ENCODE measurements at regions not wholly inside any gene's neighbourhood (a gene's known extent, or its start where the extent isn't known, plus 50 kb on each side); places are given as distances from the start of the nearest gene placed in this dataset.

DNA sequence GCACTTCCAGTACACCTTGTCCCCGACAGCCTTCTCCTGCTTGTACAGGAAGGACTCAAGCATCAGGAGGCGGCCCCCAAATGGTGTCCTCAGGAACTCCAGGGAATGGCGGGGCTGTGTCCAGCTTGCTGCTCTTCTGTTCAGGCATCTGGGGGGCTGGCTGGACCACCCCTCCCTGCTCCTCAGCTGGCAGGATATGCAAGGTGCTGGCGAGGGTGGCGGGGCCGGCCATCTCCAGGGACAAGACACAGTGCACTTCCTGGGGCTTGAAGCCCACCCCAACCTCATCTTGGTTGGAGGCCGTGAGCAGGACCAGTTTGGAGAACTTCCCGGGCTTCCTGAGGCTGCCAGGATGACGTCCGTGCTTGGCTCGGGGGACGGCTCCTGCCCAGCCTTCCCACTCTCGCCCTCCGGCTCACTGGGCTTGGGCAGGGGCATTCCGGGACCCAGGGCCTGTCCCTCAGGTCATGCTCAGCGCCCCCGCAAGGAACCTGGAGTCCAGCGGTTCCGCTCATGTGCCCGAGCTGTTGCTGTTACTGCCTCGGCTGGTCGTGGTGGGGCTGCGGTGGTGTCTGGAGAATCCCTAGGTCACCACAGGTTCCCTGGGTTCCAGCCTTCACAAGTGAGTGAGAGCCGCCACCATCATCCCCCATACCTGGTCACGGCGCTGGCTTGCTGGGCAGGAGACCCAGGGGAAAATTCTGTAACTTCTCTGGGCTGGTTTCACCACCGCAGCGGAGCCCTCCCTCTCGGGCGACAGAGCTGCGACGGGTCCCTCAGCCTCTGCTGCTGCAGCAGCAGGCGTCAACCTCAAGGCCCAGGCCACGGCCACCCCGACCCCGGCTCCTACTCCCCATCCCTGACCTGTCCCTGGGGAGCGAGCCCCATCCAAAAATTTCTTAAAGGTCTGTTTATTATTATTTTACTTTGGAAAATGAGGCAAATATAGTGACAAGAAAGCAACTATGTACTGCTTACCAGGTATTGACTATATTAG lies 82.8 kb upstream of the FXR1 start:
- no peak for DNase-seq (ENCODE audit: low read depth in 2 of 2)

DNA sequence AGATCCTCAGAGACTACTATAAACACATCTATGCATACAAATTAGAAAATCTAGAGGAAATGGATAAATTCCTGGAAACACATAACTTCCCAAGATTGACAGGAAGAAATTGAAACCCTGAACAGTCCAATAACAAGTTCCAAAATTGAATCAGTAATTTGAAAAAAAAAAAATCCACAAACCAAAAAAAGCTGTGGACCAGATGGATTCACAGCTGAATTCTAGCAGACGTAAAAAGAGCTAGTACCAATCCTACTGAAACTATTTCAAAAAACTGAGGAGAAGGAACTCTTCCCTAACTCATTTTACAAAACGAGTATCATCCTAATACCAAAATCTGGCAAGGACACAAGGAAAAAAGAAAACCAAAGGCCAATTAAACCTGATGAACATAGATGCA lies 77.0 kb upstream of the FXR1 start:
- DNase-seq (ENCODE audit: low read depth in 2 of 2): no peak

DNA sequence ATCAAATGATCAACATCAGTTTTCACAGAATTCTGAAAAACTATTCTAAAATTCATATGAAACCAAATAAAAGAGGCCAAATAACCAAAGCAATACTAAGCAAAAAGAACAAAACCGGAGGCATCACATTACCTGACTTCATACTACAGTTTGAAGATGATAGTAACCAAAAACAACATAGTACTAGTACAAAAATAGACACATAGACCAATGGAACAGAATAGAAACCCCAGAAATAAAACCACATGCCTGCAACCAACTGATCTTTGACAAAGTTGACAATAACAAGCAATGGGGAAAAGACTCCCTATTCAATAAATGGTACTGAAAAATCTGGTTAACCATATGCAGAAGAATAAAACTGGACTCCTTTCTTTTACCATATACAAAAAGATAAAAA lies 75.7 kb upstream of the FXR1 start:
- no peak for DNase-seq (ENCODE audit: low read depth in 2 of 2)

DNA sequence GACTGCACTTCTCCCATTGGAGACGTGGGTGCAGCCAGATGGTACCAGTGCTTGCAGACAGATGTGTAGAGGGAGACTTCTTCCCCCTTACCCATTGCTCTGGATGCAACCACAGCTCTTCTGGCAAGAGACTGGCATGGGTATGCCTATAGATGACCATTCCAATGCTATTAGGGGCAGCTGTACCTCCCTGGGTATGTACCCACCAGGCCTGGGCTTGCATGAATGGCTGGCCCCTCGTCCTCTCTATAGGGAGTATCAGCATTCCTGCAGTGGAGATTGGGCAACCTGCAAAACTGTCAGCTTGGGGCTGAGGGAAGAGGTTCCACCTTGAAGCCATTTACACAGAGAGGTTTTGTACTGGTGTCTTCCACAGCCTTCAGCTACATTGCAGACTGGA lies 57.6 kb upstream of the FXR1 start:
- DNase-seq (ENCODE audit: low read depth in 2 of 2): no peak

GRCh38 chr3:180855364-180855763 lies 57.1 kb upstream of the FXR1 start:
- DNase-seq (ENCODE audit: low read depth in 2 of 2): no peak

DNA sequence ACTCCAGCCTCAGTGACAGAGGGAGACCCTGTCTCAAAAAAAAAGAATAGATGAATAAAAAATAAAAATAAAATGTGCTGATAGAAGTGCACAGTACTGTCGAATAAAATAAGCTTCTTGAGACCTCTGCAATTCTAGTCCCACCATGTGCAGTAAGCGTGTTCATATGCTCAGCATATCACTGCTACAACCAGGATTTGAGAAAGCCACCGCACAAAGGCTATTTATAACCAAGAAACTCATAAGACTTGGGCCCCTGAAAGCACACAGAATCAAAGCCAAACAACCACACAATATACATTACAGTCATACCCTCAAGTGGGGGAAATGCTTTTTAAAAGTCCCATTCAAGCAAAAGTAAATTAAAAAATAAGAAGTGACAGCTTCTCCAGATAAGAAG lies 56.5 kb upstream of the FXR1 start:
- DNase-seq (ENCODE audit: low read depth in 2 of 2): no peak

GRCh38 chr3:180860180-180860858 lies 52.2 kb upstream of the FXR1 start:
- DNase-seq (ENCODE audit: low read depth in 2 of 2): no peak

Data from fibroblast of skin of left quadriceps (primary cell).